ENCODE measurements at regions not wholly inside any gene's neighbourhood (a gene's known extent, or its start where the extent isn't known, plus 50 kb on each side); places are given as distances from the start of the nearest gene placed in this dataset.
"Not testable (repeated sequence)": the region's sequence is repeated elsewhere in the genome, so short reads cannot be mapped to it uniquely, and the experiment has no call there.

DNA sequence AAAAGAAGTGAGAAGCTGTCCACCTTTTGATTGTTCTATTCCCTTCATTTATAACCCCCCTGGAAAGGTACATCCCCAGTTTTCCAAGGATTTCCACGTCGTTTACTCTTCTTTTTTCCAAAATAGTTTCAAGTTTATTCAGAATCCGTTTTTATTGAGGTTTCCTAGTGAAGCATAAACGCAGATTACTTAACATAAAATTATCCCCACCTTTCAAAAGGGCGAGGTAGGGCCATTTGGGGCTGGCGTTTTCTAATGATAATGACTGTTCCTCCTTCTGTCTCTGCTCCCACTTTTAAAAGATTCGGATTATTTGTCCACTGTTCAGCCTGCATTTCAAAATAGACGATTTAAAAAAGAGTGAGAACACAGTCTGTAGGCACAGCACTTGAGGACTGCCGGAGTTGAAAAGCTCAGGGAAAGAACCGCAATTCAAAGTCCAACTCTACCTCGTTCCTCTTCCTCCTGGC lies 165.2 kb upstream of the PPP1R3A start:
- peaks cover 65% of the 10 kb centered on the region for H3K4me1 Mint-ChIP-seq
- H3K27me3 Mint-ChIP-seq (ENCODE audit: low read depth, poor library complexity), result peaks cover 36% of the 10 kb centered on the region
- no peaks in the 10 kb centered on the region for H3K9me3 Mint-ChIP-seq
- TF ChIP-seq, protein P1, sequence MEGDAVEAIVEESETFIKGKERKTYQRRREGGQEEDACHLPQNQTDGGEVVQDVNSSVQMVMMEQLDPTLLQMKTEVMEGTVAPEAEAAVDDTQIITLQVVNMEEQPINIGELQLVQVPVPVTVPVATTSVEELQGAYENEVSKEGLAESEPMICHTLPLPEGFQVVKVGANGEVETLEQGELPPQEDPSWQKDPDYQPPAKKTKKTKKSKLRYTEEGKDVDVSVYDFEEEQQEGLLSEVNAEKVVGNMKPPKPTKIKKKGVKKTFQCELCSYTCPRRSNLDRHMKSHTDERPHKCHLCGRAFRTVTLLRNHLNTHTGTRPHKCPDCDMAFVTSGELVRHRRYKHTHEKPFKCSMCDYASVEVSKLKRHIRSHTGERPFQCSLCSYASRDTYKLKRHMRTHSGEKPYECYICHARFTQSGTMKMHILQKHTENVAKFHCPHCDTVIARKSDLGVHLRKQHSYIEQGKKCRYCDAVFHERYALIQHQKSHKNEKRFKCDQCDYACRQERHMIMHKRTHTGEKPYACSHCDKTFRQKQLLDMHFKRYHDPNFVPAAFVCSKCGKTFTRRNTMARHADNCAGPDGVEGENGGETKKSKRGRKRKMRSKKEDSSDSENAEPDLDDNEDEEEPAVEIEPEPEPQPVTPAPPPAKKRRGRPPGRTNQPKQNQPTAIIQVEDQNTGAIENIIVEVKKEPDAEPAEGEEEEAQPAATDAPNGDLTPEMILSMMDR (IDR thresholded peaks at IDR 0.05), result no peak
- H3K4me3 Mint-ChIP-seq, result peak overlapping the region; percentile 86
- H3K36me3 Mint-ChIP-seq (ENCODE audit: low read depth), result no peaks in the 10 kb centered on the region
- peak overlapping the region; percentile 58 for H3K27ac Mint-ChIP-seq
- DNase-seq, result no peak

DNA sequence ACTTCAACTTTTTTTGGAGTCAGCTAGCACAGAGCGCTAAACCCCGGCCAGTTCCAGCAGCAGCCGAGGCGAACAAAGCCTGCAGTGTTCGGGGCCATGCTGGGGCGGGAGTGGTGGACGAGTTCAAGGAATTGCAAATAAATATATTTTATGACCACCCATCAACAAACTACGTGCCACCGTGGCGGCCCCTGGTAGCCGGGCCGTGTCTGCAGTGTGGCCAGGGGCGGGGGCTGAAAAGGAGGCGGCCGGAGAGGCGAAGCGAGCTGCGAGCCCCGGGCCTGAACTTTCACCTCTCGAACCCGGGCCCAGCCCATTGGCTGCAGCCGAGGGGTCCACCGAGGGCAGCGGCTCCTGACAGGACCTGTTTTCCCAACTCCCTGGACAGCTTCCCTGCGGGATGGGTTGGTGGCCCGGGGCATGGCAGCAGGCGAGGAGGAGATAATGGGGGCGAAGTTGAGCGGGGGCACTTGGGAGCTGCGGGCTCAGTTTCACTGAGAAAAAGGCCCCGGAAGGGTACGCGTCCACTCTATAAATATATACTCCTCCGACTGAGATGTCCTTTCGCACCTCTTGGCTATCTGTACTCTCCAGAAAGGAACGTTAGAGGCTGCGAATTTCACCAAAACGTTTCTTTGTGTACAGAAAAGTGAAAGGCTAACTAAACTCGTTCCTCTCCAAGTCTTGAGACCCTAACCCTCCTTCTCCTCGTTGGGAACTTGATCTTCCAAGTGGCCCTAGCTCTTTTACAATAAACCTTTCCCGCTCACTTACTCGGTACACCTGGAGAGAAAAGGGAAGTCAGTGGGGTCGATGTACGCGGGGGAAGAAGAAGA lies 164.6 kb upstream of the PPP1R3A start:
- TF ChIP-seq, protein P1 (IDR thresholded peaks at IDR 0.05), result no peak
- Mint-ChIP-seq H3K27me3 (ENCODE audit: low read depth, poor library complexity) (peaks cover 31% of the 10 kb centered on the region), H3K4me3 (peak overlapping the region; percentile 86), H3K4me1 (peaks cover 64% of the 10 kb centered on the region), H3K36me3 (ENCODE audit: low read depth) (no peaks in the 10 kb centered on the region), H3K9me3 (no peaks in the 10 kb centered on the region), H3K27ac (peak overlapping the region; percentile 90)
- DNase-seq, result peak; percentile 78

DNA sequence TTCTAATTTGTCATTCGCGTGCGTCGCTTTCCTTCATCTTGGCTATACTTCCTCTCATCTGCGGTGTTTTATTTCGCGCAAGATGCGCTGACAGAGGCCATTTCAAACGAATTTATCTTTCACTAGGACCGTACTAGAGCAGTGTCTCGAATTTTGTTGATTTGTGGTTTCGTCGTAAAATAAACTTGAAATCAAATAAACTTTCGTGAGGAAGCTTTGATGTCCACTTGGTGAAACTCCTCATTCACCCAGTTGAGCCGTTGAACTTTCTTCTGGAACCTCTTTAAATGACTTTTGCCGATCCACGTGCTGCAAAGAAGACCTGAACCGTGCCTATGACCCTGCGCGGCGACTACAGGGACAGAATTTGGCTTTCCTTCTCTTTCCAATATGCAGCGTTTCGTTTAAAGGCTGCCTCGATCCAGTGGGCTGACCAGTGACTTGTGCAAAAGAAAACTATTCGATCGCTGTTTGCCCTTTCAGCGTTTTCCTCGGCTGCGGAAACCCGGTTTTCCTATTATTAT lies 163.9 kb upstream of the PPP1R3A start:
- Mint-ChIP-seq H3K27me3 (ENCODE audit: low read depth, poor library complexity) (peaks cover 28% of the 10 kb centered on the region), H3K4me3 (peak overlapping the region; percentile 86), H3K36me3 (ENCODE audit: low read depth) (no peaks in the 10 kb centered on the region), H3K27ac (peak overlapping the region; percentile 90), H3K4me1 (peaks cover 61% of the 10 kb centered on the region), H3K9me3 (no peaks in the 10 kb centered on the region)
- TF ChIP-seq, protein P1 (IDR thresholded peaks at IDR 0.05), result no peak
- no peak for DNase-seq

- TF ChIP-seq, protein P1 (IDR thresholded peaks at IDR 0.05), result peak; percentile 62
- no peak for DNase-seq
- H3K4me1 Mint-ChIP-seq, result peaks cover 54% of the 10 kb centered on the region
- peak overlapping the region; percentile 86 for H3K4me3 Mint-ChIP-seq
- H3K27me3 Mint-ChIP-seq (ENCODE audit: low read depth, poor library complexity), result peaks cover 20% of the 10 kb centered on the region
- H3K36me3 Mint-ChIP-seq (ENCODE audit: low read depth), result no peaks in the 10 kb centered on the region
- H3K27ac Mint-ChIP-seq, result no peak overlapping the region
- H3K9me3 Mint-ChIP-seq, result no peaks in the 10 kb centered on the region
Measured at GRCh38 chr7:114081606-114082425, 163.0 kb upstream of the PPP1R3A start.

DNA sequence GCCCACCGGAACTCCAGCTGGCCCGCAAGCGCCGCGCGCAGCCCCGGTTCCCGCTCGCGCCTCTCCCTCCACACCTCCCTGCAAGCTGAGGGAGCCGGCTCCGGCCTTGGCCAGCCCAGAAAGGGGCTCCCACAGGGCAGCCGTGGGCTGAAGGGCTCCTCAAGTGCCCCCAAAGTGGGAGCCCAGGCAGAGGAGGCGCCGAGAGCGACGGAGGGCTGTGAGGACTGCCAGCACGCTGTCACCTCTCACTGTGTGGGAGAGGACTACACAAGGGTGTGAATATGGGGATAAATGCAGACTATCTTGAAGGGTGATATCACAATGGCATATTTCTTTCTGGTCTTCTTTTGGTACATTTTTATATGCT lies 158.3 kb upstream of the PPP1R3A start:
- not testable (repeated sequence) for H3K27me3 Mint-ChIP-seq (ENCODE audit: low read depth, poor library complexity); H3K4me3 Mint-ChIP-seq; H3K27ac Mint-ChIP-seq; H3K36me3 Mint-ChIP-seq (ENCODE audit: low read depth); DNase-seq; H3K9me3 Mint-ChIP-seq
- H3K4me1 Mint-ChIP-seq, result peaks cover 17% of the 10 kb centered on the region

DNA sequence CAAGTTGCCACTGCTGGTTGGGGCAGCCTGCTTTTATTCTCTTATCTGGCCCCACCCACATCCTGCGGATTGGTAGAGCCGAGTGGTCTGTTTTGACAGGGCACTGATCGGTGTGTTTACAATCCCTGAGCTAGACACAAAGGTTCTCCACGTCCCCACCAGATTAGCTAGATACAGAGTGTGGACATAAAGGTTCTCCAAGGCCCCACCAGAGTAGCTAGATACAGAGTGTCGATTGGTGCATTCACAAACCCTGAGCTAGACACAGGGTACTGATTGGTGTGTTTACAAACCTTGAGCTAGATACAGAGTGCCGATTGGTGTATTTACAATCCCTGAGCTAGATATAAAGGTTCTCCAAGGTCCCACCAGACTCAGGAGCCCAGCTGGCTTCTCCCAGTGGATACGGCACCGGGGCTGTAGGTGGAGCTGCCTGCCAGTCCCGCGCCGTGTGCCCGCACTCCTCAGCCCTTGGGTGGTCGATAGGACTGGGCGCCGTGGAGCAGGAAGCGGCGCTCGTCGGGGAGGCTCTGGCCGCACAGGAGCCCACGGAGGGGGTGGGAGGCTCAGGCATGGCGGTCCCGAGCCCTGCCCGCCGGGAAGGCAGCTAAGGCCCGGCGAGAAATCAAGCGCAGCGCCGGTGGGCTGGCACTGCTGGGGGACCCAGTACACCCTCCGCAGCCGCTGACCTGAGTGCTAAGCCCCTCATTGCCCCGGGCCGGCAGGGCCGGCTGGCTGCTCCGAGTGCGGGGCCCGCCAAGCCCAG lies 157.8 kb upstream of the PPP1R3A start:
- Mint-ChIP-seq H3K27ac (peak overlapping the region; percentile 36), H3K4me1 (peaks cover 12% of the 10 kb centered on the region)
- not testable (repeated sequence) for DNase-seq; H3K4me3 Mint-ChIP-seq; H3K36me3 Mint-ChIP-seq (ENCODE audit: low read depth); H3K9me3 Mint-ChIP-seq; H3K27me3 Mint-ChIP-seq (ENCODE audit: low read depth, poor library complexity)
